ENCODE measurements at regions not wholly inside any gene's neighbourhood (a gene's known extent, or its start where the extent isn't known, plus 50 kb on each side); places are given as distances from the start of the nearest gene placed in this dataset.
A peak's percentile ranks its signal among the peaks of the same experiment; 100 is the strongest.
"Not testable (repeated sequence)": the region's sequence is repeated elsewhere in the genome, so short reads cannot be mapped to it uniquely, and the experiment has no call there.

GRCh38 chr9:589723-590122, 251.8 kb upstream of the DMRT1 start:
- DNase-seq: no peak

- no peak for DNase-seq
Measured at GRCh38 chr9:591292-591691, 250.2 kb upstream of the DMRT1 start.

GRCh38 chr9:592225-592624, 249.3 kb upstream of the DMRT1 start:
- DNase-seq: no peak

- DNase-seq: no peak
Measured at GRCh38 chr9:592733-593132, 248.8 kb upstream of the DMRT1 start.

- DNase-seq: no peak
Measured at GRCh38 chr9:593809-594208, 247.7 kb upstream of the DMRT1 start.

GRCh38 chr9:596703-597102, 244.8 kb upstream of the DMRT1 start:
- DNase-seq: no peak

- DNase-seq: no peak
Measured at GRCh38 chr9:600006-600405, 241.5 kb upstream of the DMRT1 start.

- no peak for DNase-seq
Measured at GRCh38 chr9:602716-603115, 238.8 kb upstream of the DMRT1 start.

- no peak for DNase-seq
Measured at GRCh38 chr9:603126-603525, 238.4 kb upstream of the DMRT1 start.

- no peak for DNase-seq
Measured at GRCh38 chr9:607417-607816, 234.1 kb upstream of the DMRT1 start.

GRCh38 chr9:613771-614347, 227.6 kb upstream of the DMRT1 start:
- DNase-seq: peak; percentile 35

GRCh38 chr9:614431-614830, 227.1 kb upstream of the DMRT1 start:
- DNase-seq: no peak

- no peak for DNase-seq
Measured at GRCh38 chr9:615756-616155, 225.7 kb upstream of the DMRT1 start.

GRCh38 chr9:616694-617093, 224.8 kb upstream of the DMRT1 start:
- DNase-seq: no peak

GRCh38 chr9:617445-618085, 223.9 kb upstream of the DMRT1 start:
- DNase-seq: no peak

- no peak for DNase-seq
Measured at GRCh38 chr9:618478-618877, 223.0 kb upstream of the DMRT1 start.

GRCh38 chr9:621201-621855, 220.2 kb upstream of the DMRT1 start:
- DNase-seq: no peak

- DNase-seq: no peak
Measured at GRCh38 chr9:624935-625500, 216.5 kb upstream of the DMRT1 start.

GRCh38 chr9:625613-626012, 215.9 kb upstream of the DMRT1 start:
- no peak for DNase-seq

GRCh38 chr9:626114-626513, 215.4 kb upstream of the DMRT1 start:
- not testable (repeated sequence) for DNase-seq

GRCh38 chr9:626596-626995, 214.9 kb upstream of the DMRT1 start:
- no peak for DNase-seq

- no peak for DNase-seq
Measured at GRCh38 chr9:627336-627970, 214.0 kb upstream of the DMRT1 start.

- DNase-seq: no peak
Measured at GRCh38 chr9:629146-629545, 212.4 kb upstream of the DMRT1 start.

- DNase-seq: no peak
Measured at GRCh38 chr9:630817-631216, 210.7 kb upstream of the DMRT1 start.
